ENCODE measurements at regions not wholly inside any gene's neighbourhood (a gene's known extent, or its start where the extent isn't known, plus 50 kb on each side); places are given as distances from the start of the nearest gene placed in this dataset.
"Not testable (repeated sequence)": the region's sequence is repeated elsewhere in the genome, so short reads cannot be mapped to it uniquely, and the experiment has no call there.

DNA sequence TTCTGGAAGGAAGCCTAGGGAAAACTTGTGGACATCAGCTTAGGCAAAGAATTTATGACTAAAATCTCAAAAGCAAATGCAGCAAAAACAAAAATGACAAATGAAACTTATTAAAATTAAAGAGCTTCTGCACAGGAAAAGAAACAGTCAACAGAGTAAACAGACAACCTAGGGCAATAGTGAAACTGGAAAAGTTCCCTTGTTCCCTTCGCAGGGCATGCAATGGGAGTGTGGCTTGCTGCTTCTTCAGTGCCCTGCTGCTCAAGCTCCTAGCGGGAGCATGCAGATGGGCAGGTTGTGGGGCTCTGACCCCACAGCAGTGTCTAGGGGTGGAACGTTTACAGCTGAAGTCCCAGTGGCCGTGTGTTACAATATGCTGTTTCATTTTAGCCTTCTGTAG, 1797.4 kb downstream of the NCAM2 start:
- H3K4me3 ChIP-seq, result no peak overlapping the region
- 0 to 100% (median 29%) methylated on average over 1 to 3 of the region's 4 CpGs; no CpG with 5 or more reads in 3 of the 10 experiments for WGBS, 10 experiments
- no peak for ATAC-seq (replicated peaks in 6 of 8)
- no peaks in the 10 kb centered on the region for H3K4me1 ChIP-seq (replicated peaks in 1 of 2)
- in situ Hi-C loops (cut with MboI; ENCODE audit: low pct_unique_long_range_greater_than_20kb in 2 of 9, low sequenced_read_pairs in 9 of 9, unreplicated experiment in 9 of 9), result loop anchor here in 2 of 9 experiments (25.0 kb wide), 1 partner anchor 1783 kb away; no protein-coding TSS in a partner anchor
- H3K27ac ChIP-seq, result no peak overlapping the region

DNA sequence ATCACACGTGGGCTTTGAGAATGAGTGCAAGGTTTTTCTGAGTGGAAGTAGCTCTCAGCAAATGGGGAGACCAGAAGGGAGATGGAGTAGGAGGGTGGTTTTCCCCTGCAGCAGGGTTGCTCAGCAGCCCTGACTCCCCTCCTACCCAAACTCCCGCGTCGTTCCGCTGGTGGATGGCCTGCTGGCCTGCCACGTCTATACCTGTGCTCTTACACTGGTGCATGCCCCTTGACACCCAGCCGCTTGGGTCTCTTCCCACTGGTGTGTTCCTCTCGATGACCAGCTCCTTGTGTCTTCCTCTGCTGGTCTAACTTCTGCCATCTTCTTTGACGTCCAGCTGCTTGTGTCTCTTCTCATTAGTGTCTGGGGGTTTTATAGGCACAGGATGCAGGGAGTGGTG, 1797.9 kb downstream of the NCAM2 start:
- in situ Hi-C loops (cut with MboI; ENCODE audit: low pct_unique_long_range_greater_than_20kb in 2 of 9, low sequenced_read_pairs in 9 of 9, unreplicated experiment in 9 of 9), result loop anchor here in 2 of 9 experiments (25.0 kb wide), 1 partner anchor 1784 kb away; no protein-coding TSS in a partner anchor
- no peak for ATAC-seq (replicated peaks in 6 of 8)
- WGBS, 10 experiments, result 0 to 100% (median 16%) methylated on average over 1 to 6 of the region's 9 CpGs; no CpG with 5 or more reads in 2 of the 10 experiments
- Histone ChIP-seq H3K4me1 (replicated peaks in 1 of 2) (no peaks in the 10 kb centered on the region), H3K27ac (no peak overlapping the region), H3K4me3 (no peak overlapping the region)

DNA sequence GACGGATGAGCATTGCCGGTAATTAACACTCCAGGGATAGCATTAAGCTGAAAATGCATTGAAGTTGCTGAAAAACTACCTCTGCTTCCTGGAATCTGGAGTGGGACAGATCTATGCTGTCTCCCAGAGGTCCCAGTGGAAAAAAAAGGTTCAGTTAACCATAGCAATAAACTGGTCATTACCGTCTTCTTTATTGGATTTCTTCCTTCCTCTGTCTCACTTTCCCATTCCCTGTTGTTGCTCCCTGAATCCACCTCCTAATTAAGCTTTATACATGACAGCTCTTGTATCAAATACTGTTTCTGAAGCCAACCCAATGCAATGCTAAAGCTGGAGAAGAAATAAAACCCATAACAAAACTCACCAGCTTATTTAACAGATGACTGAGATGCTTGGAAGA, 1805.9 kb downstream of the NCAM2 start:
- in situ Hi-C loops (cut with MboI; ENCODE audit: low pct_unique_long_range_greater_than_20kb in 2 of 9, low sequenced_read_pairs in 9 of 9, unreplicated experiment in 9 of 9), result no loop called here

DNA sequence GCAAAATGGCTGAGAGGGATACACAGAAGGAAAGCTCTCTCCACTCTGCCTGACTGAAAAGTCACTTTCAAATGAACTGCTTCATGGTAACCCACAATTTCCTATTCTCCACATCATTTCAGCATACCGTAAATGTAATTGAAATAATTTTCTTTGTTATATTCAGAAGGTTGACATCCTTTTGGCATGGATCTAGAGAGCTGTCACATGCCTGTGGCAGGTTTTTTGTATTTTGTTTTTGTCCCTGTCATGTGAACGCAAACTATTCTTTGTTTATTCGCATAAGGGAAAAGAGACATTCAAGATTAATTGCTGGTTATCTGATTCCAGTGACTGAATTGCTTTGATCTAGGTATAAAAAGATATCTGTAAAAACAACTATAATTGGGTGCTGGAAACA, 1808.1 kb downstream of the NCAM2 start:
- no peak for ATAC-seq (replicated peaks in 6 of 8)
- Histone ChIP-seq H3K27ac (no peak overlapping the region), H3K4me1 (replicated peaks in 1 of 2) (no peaks in the 10 kb centered on the region), H3K4me3 (no peak overlapping the region)
- WGBS, 10 experiments, result 46 to 100% (median 82%) methylated on average over 2 to 3 of the region's 3 CpGs; no CpG with 5 or more reads in 2 of the 10 experiments
- in situ Hi-C loops (cut with MboI; ENCODE audit: low pct_unique_long_range_greater_than_20kb in 2 of 9, low sequenced_read_pairs in 9 of 9, unreplicated experiment in 9 of 9), result no loop called here

More for the DNA sequence above, 1805.9 kb downstream of the NCAM2 start:
- no peak overlapping the region for H3K27ac ChIP-seq
- 0 to 100% (median 82%) methylated on average over 1 to 3 of the region's 3 CpGs; no CpG with 5 or more reads in 2 of the 10 experiments for WGBS, 10 experiments
- H3K4me1 ChIP-seq (replicated peaks in 1 of 2), result no peaks in the 10 kb centered on the region
- no peak for ATAC-seq (replicated peaks in 6 of 8)
- no peak overlapping the region for H3K4me3 ChIP-seq

DNA sequence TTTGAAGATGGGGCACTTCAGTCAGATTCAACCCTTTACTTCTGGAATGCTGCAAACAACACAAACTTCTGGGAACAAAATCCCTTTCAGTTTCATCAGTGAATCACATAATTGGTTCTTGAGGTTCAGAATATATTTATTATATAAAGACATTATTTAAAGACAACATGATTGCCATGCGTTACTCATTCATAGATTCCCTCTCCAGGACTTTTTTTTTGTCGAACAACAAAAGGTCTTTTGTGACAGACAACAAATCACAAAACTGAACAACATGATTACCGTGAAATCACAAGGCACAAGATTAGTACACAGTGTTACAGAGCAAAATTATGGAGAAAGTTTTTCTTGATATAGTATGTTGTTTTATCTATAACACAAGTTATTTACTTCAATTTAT, 1815.0 kb downstream of the NCAM2 start:
- 4 to 95% (median 59%) methylated on average over 1 to 3 of the region's 3 CpGs; no CpG with 5 or more reads in 2 of the 10 experiments for WGBS, 10 experiments
- in situ Hi-C loops (cut with MboI; ENCODE audit: low pct_unique_long_range_greater_than_20kb in 2 of 9, low sequenced_read_pairs in 9 of 9, unreplicated experiment in 9 of 9), result no loop called here
- Histone ChIP-seq H3K27ac (no peak overlapping the region), H3K4me1 (replicated peaks in 1 of 2) (no peaks in the 10 kb centered on the region), H3K4me3 (no peak overlapping the region)
- no peak for ATAC-seq (replicated peaks in 6 of 8)

DNA sequence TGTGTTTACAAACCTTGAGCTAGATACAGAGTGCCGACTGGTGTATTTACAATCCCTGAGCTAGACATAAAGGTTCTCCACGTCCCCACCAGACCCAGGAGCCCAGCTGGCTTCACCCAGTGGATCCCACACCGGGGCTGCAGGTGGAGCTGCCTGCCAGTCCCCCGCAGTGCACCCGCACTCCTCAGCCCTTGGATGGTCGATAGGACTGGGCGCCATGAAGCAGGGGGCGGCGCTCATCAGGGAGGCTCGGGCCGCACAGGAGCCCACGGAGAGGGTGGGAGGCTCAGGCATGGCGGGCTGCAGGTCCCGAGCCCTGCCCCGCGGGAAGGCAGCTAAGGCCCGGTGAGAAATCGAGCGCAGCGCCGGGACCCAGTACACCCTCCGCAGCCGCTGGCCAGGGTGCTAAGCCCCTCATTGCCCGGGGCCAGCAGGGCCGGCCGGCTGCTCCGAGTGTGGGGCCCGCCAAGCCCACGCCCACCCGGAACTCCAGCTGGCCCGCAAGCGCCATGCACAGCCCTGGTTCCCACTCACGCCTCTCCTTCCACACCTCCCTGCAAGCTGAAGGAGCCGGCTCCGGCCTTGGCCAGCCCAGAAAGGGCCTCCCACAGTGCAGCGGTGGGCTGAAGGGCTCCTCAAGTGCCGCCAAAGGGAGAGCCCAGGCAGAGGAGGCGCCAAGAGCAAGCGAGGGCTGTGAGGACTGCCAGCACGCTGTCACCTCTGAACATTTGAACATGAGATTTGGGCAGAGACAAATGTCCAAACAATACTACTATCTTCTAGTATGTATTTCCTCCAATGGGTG, 1820.7 kb downstream of the NCAM2 start:
- H3K4me1 ChIP-seq (replicated peaks in 1 of 2); in situ Hi-C loops (cut with MboI; ENCODE audit: low pct_unique_long_range_greater_than_20kb in 2 of 9, low sequenced_read_pairs in 9 of 9, unreplicated experiment in 9 of 9); H3K4me3 ChIP-seq; ATAC-seq (replicated peaks in 6 of 8); H3K27ac ChIP-seq: not testable (repeated sequence)
- 96 to 100% methylated on average over 1 to 5 of the region's 40 CpGs; no CpG with 5 or more reads in 8 of the 10 experiments for WGBS, 10 experiments

DNA sequence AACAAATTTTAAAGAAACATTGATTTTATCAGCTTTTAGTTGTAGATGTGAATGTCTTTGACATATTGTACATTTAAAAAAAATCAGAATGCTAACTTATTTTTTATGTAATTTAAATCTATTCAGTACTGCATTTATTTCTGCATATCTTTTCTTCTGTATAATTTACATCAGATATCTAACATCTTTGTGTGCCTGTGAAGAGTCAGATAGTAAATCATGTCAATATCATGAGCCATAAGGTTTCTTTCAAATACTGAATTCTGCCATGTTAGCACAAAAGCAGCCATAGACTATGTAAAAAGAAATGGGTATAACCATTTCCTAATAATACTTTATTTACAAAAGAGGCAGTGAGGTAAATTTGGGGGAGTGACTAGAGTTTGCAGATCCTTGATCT, 1829.2 kb downstream of the NCAM2 start:
- in situ Hi-C loops (cut with MboI; ENCODE audit: low pct_unique_long_range_greater_than_20kb in 2 of 9, low sequenced_read_pairs in 9 of 9, unreplicated experiment in 9 of 9), result no loop called here
- ATAC-seq (replicated peaks in 6 of 8), result no peak
- H3K4me1 ChIP-seq (replicated peaks in 1 of 2), result no peaks in the 10 kb centered on the region

DNA sequence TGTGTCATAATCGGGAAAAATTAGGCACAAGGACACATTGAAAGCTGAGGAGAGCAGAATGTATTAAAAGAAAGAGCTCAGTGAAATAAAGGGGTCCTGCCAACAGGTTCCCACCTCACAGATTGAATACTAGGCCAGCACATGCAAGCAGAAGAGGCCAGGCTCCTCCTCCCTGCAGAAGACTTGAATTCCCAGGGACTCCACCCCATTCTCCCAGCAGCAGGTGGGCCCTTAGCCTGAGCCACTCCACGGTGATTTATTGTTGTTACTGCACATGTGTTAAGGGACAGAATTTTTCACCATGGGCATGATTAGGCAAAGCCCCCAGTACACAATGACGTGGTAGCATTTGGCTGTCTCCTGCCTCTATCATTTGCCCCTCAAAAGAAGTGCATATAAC, 1844.7 kb downstream of the NCAM2 start:
- in situ Hi-C loops (cut with MboI; ENCODE audit: low pct_unique_long_range_greater_than_20kb in 2 of 9, low sequenced_read_pairs in 9 of 9, unreplicated experiment in 9 of 9), result no loop called here
- WGBS, 10 experiments, result 0 to 100% (median 67%) methylated on average over 1 to 3 of the region's 3 CpGs; no CpG with 5 or more reads in 1 of the 10 experiments
- Histone ChIP-seq H3K27ac (no peak overlapping the region), H3K4me3 (no peak overlapping the region), H3K4me1 (replicated peaks in 1 of 2) (no peaks in the 10 kb centered on the region)
- ATAC-seq (replicated peaks in 6 of 8), result no peak

More for the DNA sequence above, 1829.2 kb downstream of the NCAM2 start:
- no peak overlapping the region for H3K4me3 ChIP-seq
- H3K27ac ChIP-seq, result no peak overlapping the region

DNA sequence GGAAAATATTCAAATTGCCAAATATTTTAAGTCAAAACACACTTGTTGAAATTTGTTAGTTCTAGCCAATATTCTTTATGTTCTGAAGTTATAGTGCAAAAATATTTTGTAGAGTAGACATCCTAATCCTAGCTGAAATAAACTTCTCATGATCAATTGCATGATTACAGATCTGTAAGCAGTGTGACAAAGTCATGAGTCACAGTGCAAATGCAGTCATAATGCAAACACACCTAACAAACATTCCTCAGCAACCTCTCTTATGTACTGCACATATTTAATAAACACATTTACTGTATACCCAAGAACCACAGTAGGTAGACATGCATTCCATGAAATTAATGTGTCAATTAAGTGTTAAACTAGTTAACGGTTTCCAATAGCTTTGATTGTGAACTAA, 1857.4 kb downstream of the NCAM2 start:
- in situ Hi-C loops (cut with MboI; ENCODE audit: low pct_unique_long_range_greater_than_20kb in 2 of 9, low sequenced_read_pairs in 9 of 9, unreplicated experiment in 9 of 9), result no loop called here
- 0 to 100% (median 40%) methylated on average over 1 of the region's 1 CpG; no CpG with 5 or more reads in 4 of the 10 experiments for WGBS, 10 experiments
- no peaks in the 10 kb centered on the region for H3K4me1 ChIP-seq (replicated peaks in 1 of 2)
- ATAC-seq (replicated peaks in 6 of 8), result peak in 1 of 8 experiments; percentile 51
- no peak overlapping the region for H3K4me3 ChIP-seq
- H3K27ac ChIP-seq, result no peak overlapping the region

DNA sequence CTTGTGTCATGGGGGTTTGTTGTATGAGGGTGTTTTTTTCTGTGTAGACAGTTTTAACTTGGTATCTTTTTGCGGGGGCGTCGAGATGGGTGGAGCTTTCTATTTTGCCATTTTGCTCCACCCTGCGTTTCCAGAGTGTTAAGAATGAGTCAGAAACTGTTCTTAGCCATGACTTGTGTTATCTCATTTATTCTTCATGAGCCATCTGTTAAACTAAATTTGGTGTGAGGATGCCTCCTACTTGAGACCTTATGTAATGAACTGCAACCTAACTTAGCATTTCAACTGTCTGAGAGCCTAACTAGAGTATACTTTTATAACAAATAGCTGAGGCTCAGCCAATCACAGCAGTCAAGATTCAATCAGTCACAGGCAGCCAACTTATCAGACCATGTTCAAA, 1873.5 kb downstream of the NCAM2 start:
- in situ Hi-C loops (cut with MboI; ENCODE audit: low pct_unique_long_range_greater_than_20kb in 2 of 9, low sequenced_read_pairs in 9 of 9, unreplicated experiment in 9 of 9), result no loop called here
- Histone ChIP-seq H3K4me3 (no peak overlapping the region), H3K4me1 (replicated peaks in 1 of 2) (no peaks in the 10 kb centered on the region), H3K27ac (no peak overlapping the region)
- no peak for ATAC-seq (replicated peaks in 6 of 8)
- 0 to 95% (median 42%) methylated on average over 1 to 4 of the region's 4 CpGs; no CpG with 5 or more reads in 3 of the 10 experiments for WGBS, 10 experiments

DNA sequence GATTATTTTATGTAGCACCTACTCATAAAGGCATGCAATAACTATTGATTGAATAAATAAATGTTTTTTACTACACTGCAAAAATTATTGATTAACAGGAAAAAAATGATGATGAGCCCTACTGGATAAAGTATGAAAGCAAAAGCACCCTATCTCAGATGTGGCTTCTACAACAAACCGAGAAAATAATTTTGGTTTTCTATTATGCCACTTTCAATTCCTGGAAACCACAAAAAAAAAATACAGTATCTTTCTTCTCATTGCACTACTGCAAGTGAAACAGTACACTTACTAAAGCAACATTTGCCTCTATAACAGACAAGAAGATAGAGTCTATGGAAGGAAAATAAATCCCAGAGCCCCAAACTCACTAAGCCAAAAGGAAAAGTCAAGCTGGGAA, 1882.4 kb downstream of the NCAM2 start:
- Histone ChIP-seq H3K27ac (no peak overlapping the region), H3K4me1 (replicated peaks in 1 of 2) (peaks cover 0 to 4% of the 10 kb centered on the region in 2 donors), H3K4me3 (no peak overlapping the region)
- in situ Hi-C loops (cut with MboI; ENCODE audit: low pct_unique_long_range_greater_than_20kb in 2 of 9, low sequenced_read_pairs in 9 of 9, unreplicated experiment in 9 of 9), result no loop called here
- 0 to 100% (median 71%) methylated on average over 1 of the region's 1 CpG; no CpG with 5 or more reads in 1 of the 10 experiments for WGBS, 10 experiments
- no peak for ATAC-seq (replicated peaks in 6 of 8)

DNA sequence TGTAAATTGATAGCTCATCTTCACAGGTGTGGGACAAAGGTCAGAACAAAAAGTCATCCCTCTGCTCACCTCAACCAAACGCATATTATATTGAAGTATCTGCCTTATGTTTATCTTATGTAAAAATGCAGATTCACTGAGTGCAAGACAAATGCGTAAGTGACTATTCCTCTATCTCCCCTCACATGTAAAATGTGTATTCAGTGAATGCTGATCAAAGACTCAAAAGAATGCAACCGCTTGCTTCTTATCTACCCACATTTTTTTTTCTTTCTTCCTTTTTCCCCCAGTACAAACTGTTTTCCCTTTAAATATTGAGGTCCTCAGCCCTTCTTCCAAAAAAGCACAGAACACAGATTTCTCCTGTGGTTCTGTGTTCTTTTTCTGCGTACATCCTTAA, 1882.9 kb downstream of the NCAM2 start:
- in situ Hi-C loops (cut with MboI; ENCODE audit: low pct_unique_long_range_greater_than_20kb in 2 of 9, low sequenced_read_pairs in 9 of 9, unreplicated experiment in 9 of 9), result no loop called here
- peaks cover 0 to 4% of the 10 kb centered on the region in 2 donors for H3K4me1 ChIP-seq (replicated peaks in 1 of 2)
- no peak for ATAC-seq (replicated peaks in 6 of 8)
- H3K4me3 ChIP-seq, result no peak overlapping the region
- WGBS, 10 experiments, result 5 to 93% (median 64%) methylated on average over 1 to 4 of the region's 4 CpGs; no CpG with 5 or more reads in 1 of the 10 experiments
- no peak overlapping the region for H3K27ac ChIP-seq

DNA sequence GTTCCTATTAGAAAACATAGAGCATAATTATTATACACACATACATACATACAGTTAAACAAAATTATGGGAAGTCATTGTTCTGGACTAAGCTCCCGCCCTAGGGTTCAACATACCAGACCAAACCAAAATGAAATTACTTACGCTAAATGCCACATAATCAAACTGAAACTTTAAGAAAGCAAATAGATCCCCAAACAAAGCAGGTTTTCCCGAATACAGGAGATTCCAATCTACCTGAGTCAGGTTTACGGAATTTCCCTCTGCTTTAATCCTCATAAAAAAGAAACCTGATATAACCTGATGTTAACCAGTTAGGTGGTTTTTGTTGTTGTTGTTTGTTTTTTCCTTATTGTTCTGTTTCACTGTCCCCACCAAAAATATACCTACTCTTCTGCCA, 1886.9 kb downstream of the NCAM2 start:
- in situ Hi-C loops (cut with MboI; ENCODE audit: low pct_unique_long_range_greater_than_20kb in 2 of 9, low sequenced_read_pairs in 9 of 9, unreplicated experiment in 9 of 9), result no loop called here
- Histone ChIP-seq H3K4me1 (replicated peaks in 1 of 2) (peaks cover 0 to 4% of the 10 kb centered on the region in 2 donors), H3K4me3 (no peak overlapping the region), H3K27ac (no peak overlapping the region)
- no peak for ATAC-seq (replicated peaks in 6 of 8)
- WGBS, 10 experiments, result 0 to 100% (median 64%) methylated on average over 1 to 4 of the region's 4 CpGs

DNA sequence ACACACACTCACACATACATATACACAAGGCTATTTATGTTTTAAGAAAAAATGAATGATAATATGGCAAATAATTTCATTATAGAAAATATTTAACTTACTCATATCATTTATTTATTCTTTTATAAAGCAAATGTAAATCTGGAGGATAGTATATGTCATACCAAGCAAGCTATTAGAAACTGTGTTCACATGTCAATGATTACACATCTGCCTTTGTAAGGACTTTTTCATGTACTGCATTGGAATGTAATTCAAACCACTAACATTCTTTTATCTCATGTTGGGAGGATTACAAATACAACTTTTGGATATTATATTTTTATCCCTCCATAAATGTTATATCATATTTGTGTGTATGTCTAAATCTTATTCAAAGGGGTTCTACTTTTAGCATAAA, 1887.4 kb downstream of the NCAM2 start:
- H3K27ac ChIP-seq, result no peak overlapping the region
- no peak for ATAC-seq (replicated peaks in 6 of 8)
- in situ Hi-C loops (cut with MboI; ENCODE audit: low pct_unique_long_range_greater_than_20kb in 2 of 9, low sequenced_read_pairs in 9 of 9, unreplicated experiment in 9 of 9), result no loop called here

More for the DNA sequence above, 1887.4 kb downstream of the NCAM2 start:
- no peak overlapping the region for H3K4me3 ChIP-seq
- peaks cover 0 to 1% of the 10 kb centered on the region in 2 donors for H3K4me1 ChIP-seq (replicated peaks in 1 of 2)

All from motor neuron (in vitro differentiated cells).